ENCODE measurements at regions not wholly inside any gene's neighbourhood (a gene's known extent, or its start where the extent isn't known, plus 50 kb on each side); places are given as distances from the start of the nearest gene placed in this dataset.

GRCh38 chr4:13151194-13151593, 332.9 kb downstream of the RAB28 start:
- H3K4me3 ChIP-seq (ENCODE audit: extremely low read depth in 1 of 4, insufficient read depth in 2 of 4, low read depth in 3 of 4, low read length in 4 of 4) = no peak overlapping the region
- H3K4ac ChIP-seq (replicated peaks; ENCODE audit: insufficient read length, low read depth, low read length) = no peak overlapping the region
- H3K27ac ChIP-seq (ENCODE audit: low read depth, low read length) = no peak overlapping the region
- H3K9me3 ChIP-seq (ENCODE audit: insufficient read depth in 2 of 2, low read depth in 1 of 2, low read length in 1 of 2) = no peaks in the 10 kb centered on the region
- H3K23me2 ChIP-seq (ENCODE audit: low read depth, low read length) = no peaks in the 10 kb centered on the region
- H4K20me1 ChIP-seq (replicated peaks in 1 of 2; ENCODE audit: control insufficient read depth in 1 of 2, insufficient read depth in 2 of 2, low read length in 2 of 2) = no peaks in the 10 kb centered on the region
- H2BK15ac ChIP-seq (ENCODE audit: low read length) = no peak overlapping the region
- H2AFZ ChIP-seq (ENCODE audit: low read length) = no peak overlapping the region
- H3K56ac ChIP-seq (replicated peaks; ENCODE audit: insufficient read length, low read depth, low read length) = no peak overlapping the region
- DNase-seq (ENCODE audit: low read depth in 1 of 2, low spot score in 2 of 2) (no peak), FAIRE-seq (no peak)
- no peak overlapping the region for H2BK12ac ChIP-seq (ENCODE audit: low read depth, low read length)
- H4K5ac ChIP-seq (ENCODE audit: insufficient read length, low read depth, low read length) = no peak overlapping the region
- H4K8ac ChIP-seq (ENCODE audit: extremely low read depth, insufficient read depth, low read length) = no peak overlapping the region
- no peaks in the 10 kb centered on the region for H3K79me1 ChIP-seq (ENCODE audit: low read depth, low read length)
- no peaks in the 10 kb centered on the region for H3K36me3 ChIP-seq (ENCODE audit: control insufficient read depth in 2 of 4, insufficient read depth in 4 of 4, low read length in 3 of 4)
- ChIA-PET POLR2A (ENCODE audit: partially characterized antibody) (no interaction called here), CTCF (ENCODE audit: partially characterized antibody) (no interaction called here)
- H3K27me3 ChIP-seq (replicated peaks in 1 of 4; ENCODE audit: control insufficient read depth in 3 of 4, extremely low read depth in 1 of 4, insufficient read depth in 3 of 4, low read length in 3 of 4) = no peaks in the 10 kb centered on the region
- no peaks in the 10 kb centered on the region for H3K79me2 ChIP-seq (ENCODE audit: control insufficient read depth in 1 of 2, insufficient read depth in 2 of 2, low read length in 2 of 2)
- 81% methylated on average over 7 of the region's 7 CpGs; no CpG with 5 or more reads in 1 of the 2 experiments for WGBS, 2 experiments (ENCODE audit: extremely low coverage in 1 of 2, insufficient coverage in 1 of 2, insufficient read length in 1 of 2, insufficient replicate concordance in 2 of 2, low coverage in 1 of 2, low lambda C conversion rate in 2 of 2, missing lambda C conversion rate in 1 of 2)
- H2BK120ac ChIP-seq (replicated peaks; ENCODE audit: low read depth, low read length) = no peak overlapping the region
- no peak overlapping the region for H2BK20ac ChIP-seq (ENCODE audit: low read length)
- H3K18ac ChIP-seq (ENCODE audit: extremely low read depth, low read length) = no peak overlapping the region
- no peak overlapping the region for H3K9ac ChIP-seq (replicated peaks in 1 of 4; ENCODE audit: extremely low read depth in 1 of 4, low read depth in 3 of 4, low read length in 3 of 4)
- H4K91ac ChIP-seq (replicated peaks; ENCODE audit: insufficient read length, low read length) = no peak overlapping the region
- H3K4me2 ChIP-seq (ENCODE audit: insufficient read depth in 1 of 2, low read depth in 2 of 2, low read length in 2 of 2) = no peak overlapping the region
- no peak overlapping the region for H2BK5ac ChIP-seq (ENCODE audit: low read depth, low read length)
- H3K14ac ChIP-seq (ENCODE audit: insufficient read length) = no peak overlapping the region
- H3K4me1 ChIP-seq (replicated peaks in 1 of 4; ENCODE audit: control insufficient read depth in 3 of 4, insufficient read depth in 4 of 4, low read length in 3 of 4) = no peaks in the 10 kb centered on the region
- no peak overlapping the region for H3K23ac ChIP-seq (ENCODE audit: insufficient read length)
- no peak overlapping the region for H2AK5ac ChIP-seq (ENCODE audit: low read depth, low read length)
- no peak for TF ChIP-seq CTCF (IDR thresholded peaks at IDR 0.05; ENCODE audit: control extremely low read depth in 1 of 3, insufficient read depth in 1 of 3, low read depth in 1 of 3, low read length in 3 of 3)
- TF ChIP-seq, protein P1, sequence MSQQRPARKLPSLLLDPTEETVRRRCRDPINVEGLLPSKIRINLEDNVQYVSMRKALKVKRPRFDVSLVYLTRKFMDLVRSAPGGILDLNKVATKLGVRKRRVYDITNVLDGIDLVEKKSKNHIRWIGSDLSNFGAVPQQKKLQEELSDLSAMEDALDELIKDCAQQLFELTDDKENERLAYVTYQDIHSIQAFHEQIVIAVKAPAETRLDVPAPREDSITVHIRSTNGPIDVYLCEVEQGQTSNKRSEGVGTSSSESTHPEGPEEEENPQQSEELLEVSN (IDR thresholded peaks at IDR 0.05) = no peak
- TF ChIP-seq CTBP2 (IDR thresholded peaks at IDR 0.05; ENCODE audit: borderline replicate concordance, insufficient read depth, insufficient read length, low read length) = no peak
- TF ChIP-seq KDM1A (IDR thresholded peaks at IDR 0.05; ENCODE audit: borderline replicate concordance, low read length) = no peak
- no peak for TF ChIP-seq SP1 (IDR thresholded peaks at IDR 0.05; ENCODE audit: low read depth, low read length)
- no peak for TF ChIP-seq EZH2 (IDR thresholded peaks at IDR 0.05; ENCODE audit: low read depth, low read length, severe bottlenecking)
- TF ChIP-seq, protein P2, sequence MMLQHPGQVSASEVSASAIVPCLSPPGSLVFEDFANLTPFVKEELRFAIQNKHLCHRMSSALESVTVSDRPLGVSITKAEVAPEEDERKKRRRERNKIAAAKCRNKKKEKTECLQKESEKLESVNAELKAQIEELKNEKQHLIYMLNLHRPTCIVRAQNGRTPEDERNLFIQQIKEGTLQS (IDR thresholded peaks at IDR 0.05; ENCODE audit: insufficient read depth, low read depth, low read length) = no peak
- TF ChIP-seq ASH2L (IDR thresholded peaks at IDR 0.05; ENCODE audit: low read length) = no peak
- no peak for TF ChIP-seq GTF2F1 (IDR thresholded peaks at IDR 0.05; ENCODE audit: borderline replicate concordance, low read depth, low read length)
- TF ChIP-seq TEAD4 (IDR thresholded peaks at IDR 0.05; ENCODE audit: low read depth, low read length) = no peak
- TF ChIP-seq EGR1 (IDR thresholded peaks at IDR 0.05; ENCODE audit: borderline replicate concordance, low read depth, low read length) = no peak
- TF ChIP-seq SIRT6 (IDR thresholded peaks at IDR 0.05; ENCODE audit: low read length) = no peak
